H54 (cell line): ENCODE measurements at regions not wholly inside any gene's neighbourhood (a gene's known extent, or its start where the extent isn't known, plus 50 kb on each side); places are given as distances from the start of the nearest gene placed in this dataset.

Experiments used
- DNase-seq: peaks from one replicate; pipeline ENCODE4 v3.0.0; 2011; ENCODE audit warnings: low spot score, mixed read lengths; ENCODE audit not compliant: insufficient read length
- FAIRE-seq: peaks from 3 replicates; lab custom pipeline; 2011; peaks lifted over from hg19 to GRCh38; lab: Jason Lieb, UNC
- POLR2A ChIP-seq: IDR thresholded peaks from 2 replicates; pipeline ENCODE4 v1.6.1; 2011; ENCODE audit warnings: low read depth, mild to moderate bottlenecking, low read length

DNA sequence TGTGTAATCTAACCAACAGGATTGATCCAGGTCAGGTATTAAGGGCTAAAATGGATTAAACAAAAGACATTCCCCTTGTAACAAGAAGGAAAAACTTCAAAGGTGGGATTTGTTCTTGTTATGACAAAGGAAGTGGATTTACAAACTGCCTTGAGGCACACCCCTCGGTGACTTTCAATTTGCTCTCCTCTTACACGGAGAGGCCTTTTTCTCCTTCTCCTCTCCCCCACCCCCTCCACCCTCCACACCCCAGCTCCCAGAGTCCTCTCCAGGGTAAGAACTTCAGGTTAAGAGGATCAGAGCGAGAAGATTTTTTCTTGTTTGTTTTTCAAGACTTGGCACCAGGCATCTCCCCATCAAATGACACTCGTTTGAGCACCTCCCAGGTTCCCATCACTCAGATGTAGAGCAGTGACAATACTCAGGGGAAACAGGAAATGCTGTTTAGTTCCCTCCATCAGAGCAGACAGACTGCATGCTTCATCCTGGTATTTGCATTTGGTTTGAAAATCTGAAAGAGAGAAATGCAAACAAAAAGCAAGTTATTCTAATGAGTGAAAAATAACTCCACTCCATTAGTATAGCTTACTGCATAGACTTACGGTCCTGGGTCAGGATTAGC lies 77.6 kb upstream of the TMEM260 start:
- FAIRE-seq = no peak
- TF ChIP-seq POLR2A = no peak
- DNase-seq = no peak

DNA sequence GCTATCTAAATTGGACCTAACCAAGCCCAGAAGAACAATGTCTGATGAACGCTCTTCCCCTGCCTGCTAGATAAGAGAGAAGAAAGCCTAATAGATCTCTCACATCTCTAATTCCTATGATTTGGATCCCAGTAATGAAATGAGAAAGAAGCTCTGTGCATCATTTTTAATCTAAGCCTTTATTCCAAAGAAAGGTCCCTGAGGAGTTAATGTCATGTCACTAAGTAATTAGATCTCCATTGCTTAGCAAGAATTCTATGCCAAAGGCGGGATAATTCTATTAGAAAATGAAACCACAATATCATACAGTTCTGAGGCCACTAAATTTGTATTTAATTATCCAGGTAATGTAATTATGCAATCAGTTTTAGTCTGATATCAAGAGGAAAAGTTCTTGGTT lies 74.2 kb upstream of the TMEM260 start:
- FAIRE-seq (no peak), DNase-seq (no peak)
- TF ChIP-seq POLR2A = no peak

DNA sequence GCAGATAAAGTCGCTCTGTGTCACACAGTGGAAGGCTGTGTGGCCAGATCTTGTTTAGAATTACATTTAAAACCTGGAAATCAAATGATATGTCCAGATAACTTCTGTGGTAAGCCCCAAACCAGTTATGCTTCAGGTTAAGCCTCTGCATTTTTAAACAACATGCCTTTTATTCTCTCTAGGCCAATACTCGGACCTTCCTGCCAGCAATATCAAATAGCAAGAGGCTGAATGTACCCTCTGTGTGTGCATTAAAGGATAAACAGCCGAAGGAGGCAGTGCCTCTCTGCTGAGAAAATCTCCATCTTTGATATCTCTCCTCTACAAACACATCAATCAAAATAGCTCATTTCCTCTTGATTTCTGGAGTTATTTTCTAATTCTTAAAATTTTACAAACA lies 67.1 kb upstream of the TMEM260 start:
- DNase-seq = no peak
- TF ChIP-seq POLR2A = no peak
- no peak for FAIRE-seq

DNA sequence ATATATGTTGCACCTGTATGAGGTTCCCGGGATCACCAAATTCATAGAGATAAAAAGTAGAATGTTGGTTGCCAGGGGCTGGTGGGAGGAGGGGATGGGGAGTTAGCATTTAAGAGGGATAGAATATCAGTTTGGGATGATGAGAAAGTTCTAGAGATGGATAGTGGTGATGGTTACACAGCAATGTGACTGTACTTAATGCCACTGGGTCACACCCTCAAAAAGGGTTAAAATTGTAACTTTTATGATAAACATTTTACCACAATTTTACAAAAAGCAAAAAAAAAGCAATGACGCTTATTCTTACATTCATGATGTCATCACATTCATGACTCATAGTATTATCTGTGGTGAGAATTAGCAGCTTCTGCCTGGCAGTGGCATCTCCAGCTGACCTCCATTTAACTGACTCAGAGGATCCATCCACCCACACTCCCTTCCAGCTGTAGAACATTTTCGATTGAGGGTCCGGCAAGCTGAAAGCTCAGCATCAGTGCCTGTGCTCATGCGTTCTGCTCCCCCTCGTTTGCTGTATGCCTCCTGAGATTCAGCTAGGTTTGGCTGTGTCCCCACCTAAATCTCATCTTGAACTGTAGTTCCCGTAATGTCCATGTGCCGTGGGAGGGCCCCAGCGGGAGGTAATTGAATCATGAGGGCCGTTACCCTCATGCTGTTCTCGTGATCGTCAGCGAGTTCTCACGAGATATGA lies 64.8 kb upstream of the TMEM260 start:
- DNase-seq (no peak), FAIRE-seq (no peak)
- TF ChIP-seq POLR2A = no peak

DNA sequence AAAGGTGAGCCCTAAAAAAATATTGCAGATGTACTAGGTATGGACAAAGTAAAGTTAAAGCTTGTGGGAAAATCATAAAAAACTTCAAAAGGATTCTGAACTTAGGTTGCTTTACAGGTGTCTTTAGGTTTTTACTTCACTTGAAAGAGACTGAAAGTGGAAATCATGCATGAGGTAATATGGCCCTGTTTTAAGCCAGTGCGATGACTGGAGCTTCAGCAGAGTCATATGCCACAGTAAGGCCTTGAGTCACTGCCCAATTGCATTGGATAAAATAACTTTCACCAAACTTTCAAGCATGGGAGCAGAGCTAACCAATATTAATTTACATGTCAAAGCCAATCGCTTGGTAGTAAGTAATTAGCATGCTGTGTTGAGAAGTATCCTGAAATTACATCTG lies 63.9 kb upstream of the TMEM260 start:
- DNase-seq (no peak), FAIRE-seq (no peak)
- TF ChIP-seq POLR2A = no peak

DNA sequence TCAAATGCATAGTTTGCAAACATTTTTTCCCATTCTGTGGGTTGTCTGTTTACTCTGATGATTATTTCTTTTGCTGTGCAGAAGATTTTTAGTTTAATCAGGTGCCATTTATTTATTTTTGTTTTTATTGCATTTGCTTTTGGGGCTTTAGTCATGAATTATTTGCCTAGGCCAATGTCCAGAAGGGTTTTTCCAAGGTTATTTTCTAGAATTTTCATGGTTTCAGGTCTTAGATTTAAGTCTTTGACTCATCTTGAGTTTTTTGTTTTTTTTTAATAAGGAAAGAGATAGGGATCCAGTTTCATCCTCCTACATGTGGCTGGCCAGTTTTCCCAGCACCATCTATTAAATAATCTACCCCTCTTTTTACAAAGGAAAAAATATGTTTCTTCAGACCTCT lies 57.2 kb upstream of the TMEM260 start:
- no peak for TF ChIP-seq POLR2A
- FAIRE-seq = no peak
- DNase-seq = no peak

DNA sequence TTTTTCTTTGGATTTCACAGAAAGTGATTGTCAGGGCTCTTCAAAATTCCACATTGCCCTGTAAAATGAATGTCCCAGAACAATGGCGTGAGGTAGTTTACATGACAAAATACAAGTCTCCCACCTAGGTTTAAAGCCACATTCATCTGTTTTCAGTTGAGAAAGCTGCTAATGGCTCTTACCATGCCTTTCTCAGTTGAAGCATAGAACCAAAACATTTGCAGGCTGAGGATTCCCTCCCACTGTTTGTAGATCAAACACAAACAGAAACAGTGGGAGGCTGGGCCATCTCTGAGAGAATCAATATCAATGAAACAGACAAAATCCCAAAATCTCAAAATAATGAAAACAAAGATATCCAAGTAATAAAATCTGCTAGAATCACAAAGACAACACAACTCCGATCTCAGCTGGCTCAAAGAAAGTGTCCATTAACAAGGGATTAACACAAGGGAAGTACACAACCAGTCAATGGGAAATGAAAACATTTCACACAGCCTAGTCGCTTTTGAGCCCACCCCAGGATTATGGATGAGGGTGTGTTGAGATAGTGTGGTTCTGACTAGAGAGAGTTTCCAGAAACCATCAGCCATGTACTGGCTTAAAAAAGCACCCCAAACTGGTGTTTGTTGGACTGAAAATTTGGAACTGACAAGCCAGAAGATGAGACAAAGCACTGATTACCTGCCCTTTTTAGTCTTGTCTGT lies 54.5 kb upstream of the TMEM260 start:
- no peak for DNase-seq
- FAIRE-seq = no peak
- no peak for TF ChIP-seq POLR2A

DNA sequence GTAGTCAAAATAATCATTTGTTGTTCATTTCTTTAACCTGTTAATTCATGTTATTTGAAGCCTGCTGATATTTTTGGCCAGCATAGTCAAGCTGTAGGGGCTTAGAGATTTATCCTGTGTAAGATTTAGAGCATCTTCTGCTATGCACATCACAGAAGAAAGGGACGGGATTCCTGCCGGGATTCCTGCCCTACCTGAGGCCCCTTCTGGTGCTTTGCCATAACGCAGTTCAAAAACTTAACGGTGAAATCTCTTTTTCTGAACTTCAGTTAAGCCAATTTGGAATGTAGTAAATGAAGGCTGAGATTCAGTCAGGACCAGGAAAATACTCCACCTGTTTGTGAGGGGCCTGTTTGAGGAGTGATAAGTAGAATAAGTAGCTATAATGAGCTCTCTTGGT lies 50.7 kb upstream of the TMEM260 start:
- no peak for FAIRE-seq
- no peak for TF ChIP-seq POLR2A
- no peak for DNase-seq
